ENCODE measurements at regions not wholly inside any gene's neighbourhood (a gene's known extent, or its start where the extent isn't known, plus 50 kb on each side); places are given as distances from the start of the nearest gene placed in this dataset.

GRCh38 chr2:139864821-139865302 lies 1084.7 kb upstream of the NXPH2 start:
- H3K27ac ChIP-seq, result no peak overlapping the region
- DNase-seq (ENCODE audit: low read depth, low spot score), result no peak

DNA sequence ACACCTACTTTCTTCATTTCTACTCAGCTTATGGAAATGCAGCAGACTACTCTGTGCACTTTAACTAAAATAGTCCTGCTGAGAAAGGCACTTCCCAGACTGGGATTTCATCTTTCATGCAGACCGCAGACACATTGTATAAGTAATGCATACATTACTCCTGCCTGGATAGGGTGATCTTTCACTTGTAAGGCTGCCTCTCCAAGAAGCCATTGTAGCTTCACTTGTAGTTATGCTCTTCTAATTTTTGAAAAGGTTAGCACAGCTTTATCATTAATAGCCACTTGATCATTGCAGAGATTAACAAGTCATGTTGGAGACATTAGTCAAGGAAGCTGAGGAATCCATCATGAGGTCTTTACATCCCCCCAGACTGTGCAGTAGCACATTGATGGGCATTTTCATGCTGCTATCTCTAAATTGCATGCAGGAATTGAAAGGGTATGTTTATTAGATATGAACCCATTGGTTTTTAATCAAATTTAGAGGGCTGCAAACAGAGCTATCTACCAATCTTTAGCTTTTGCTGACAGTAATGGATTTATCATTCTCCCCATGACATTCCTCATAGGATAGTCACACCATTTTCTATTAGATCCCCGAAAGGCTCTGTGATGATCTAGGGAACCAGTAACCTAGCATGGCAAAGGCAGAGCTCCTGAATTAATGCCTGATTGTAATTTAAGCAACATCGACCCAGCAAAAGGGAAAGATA lies 1074.7 kb upstream of the NXPH2 start:
- no peak for DNase-seq (ENCODE audit: low read depth, low spot score)
- H3K27ac ChIP-seq, result no peak overlapping the region

- no peak overlapping the region for H3K27ac ChIP-seq
- DNase-seq (ENCODE audit: low read depth, low spot score), result no peak
Observed at GRCh38 chr2:139850254-139850890, 1070.2 kb upstream of the NXPH2 start.

GRCh38 chr2:139836769-139837168 lies 1056.6 kb upstream of the NXPH2 start:
- DNase-seq (ENCODE audit: low read depth, low spot score), result no peak

DNA sequence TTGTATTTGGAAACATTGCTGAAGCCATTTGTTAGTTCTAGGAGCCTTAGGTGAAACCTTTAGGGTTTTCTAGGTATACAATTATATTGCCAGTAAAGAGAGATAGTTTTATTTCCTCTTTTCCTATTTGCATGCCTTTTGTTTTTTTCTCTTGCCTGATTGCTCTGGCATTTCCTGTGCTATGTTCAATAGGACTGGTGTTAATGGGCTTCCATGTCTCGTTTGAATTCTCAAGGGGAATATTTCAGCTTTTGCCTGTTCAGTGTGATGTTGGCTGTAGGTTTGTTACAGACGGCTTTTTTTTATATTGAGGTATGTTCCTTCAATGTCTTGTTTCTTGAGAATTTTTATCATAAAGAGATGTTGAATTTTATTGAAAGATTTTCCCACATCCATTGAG lies 1054.9 kb upstream of the NXPH2 start:
- DNase-seq (ENCODE audit: low read depth, low spot score), result no peak

More at GRCh38 chr2:139836769-139837168, 1056.6 kb upstream of the NXPH2 start:
- no peak overlapping the region for H3K27ac ChIP-seq

DNA sequence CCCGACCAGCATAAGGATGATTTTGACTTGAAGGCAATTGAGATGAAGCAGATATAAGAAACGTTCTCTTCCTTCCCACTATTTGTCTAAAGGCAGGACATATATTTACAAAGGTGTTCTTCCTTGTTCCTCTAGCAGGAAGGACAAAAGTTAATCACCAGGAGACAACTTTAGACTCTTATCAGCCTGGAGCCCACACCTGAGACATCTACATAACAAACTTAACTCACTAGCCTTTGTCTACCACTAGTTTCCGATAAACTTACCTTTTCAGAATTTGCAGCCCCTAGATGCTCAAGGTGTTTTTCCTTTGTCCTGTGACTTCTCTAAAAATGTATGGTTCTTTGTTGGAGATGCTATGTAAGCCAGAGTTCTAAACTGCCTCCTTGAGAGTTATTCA lies 1047.8 kb upstream of the NXPH2 start:
- no peak overlapping the region for H3K27ac ChIP-seq
- DNase-seq (ENCODE audit: low read depth, low spot score), result no peak

More for the DNA sequence above, 1054.9 kb upstream of the NXPH2 start:
- no peak overlapping the region for H3K27ac ChIP-seq

GRCh38 chr2:139825726-139826125 lies 1045.5 kb upstream of the NXPH2 start:
- no peak overlapping the region for H3K27ac ChIP-seq
- no peak for DNase-seq (ENCODE audit: low read depth, low spot score)

GRCh38 chr2:139819273-139819796 lies 1039.1 kb upstream of the NXPH2 start:
- DNase-seq (ENCODE audit: low read depth, low spot score), result no peak
- no peak overlapping the region for H3K27ac ChIP-seq

- H3K27ac ChIP-seq, result no peak overlapping the region
- no peak for DNase-seq (ENCODE audit: low read depth, low spot score)
Observed at GRCh38 chr2:139814458-139814857, 1034.3 kb upstream of the NXPH2 start.

GRCh38 chr2:139813340-139813739 lies 1033.2 kb upstream of the NXPH2 start:
- DNase-seq (ENCODE audit: low read depth, low spot score), result no peak
- H3K27ac ChIP-seq, result no peak overlapping the region

DNA sequence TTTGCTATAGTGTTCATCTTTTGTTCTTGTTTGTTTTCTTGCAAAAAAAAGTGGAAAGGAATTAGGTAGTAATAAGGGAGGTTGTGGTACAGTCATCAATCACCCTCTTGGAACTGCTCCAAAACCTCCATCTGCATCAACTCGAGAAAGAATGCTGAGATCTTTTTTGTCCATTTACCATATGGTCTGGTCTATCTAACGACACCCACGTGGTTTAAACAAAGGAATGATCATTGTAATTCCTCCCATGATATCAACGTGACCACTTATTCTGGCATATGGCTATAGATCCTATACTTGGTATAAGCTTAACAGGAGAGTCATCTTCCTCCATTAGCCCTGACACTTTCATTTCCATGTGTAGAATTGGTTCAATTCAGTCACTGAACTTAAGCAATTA lies 1025.3 kb upstream of the NXPH2 start:
- DNase-seq (ENCODE audit: low read depth, low spot score), result no peak
- no peak overlapping the region for H3K27ac ChIP-seq

DNA sequence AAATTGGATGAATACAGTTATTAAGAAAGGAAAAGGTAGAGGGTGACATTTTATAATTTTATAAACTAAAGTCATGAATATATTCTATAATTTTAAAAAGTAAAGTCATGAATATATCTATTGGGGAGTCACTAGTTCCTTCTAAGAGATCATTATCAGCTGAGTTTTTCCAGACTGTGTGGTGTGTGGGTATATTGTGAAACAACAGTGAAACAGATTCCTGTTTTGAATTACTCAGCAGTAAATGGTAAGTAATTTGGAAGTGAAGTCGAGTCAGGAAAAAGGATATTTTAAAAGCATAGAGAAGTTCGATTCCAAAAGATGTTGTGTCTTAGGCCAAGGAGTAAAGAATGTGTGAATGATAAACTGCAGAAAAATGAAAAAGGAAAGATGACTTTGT lies 1018.2 kb upstream of the NXPH2 start:
- no peak for DNase-seq (ENCODE audit: low read depth, low spot score)
- no peak overlapping the region for H3K27ac ChIP-seq

GRCh38 chr2:139790807-139791752 lies 1010.9 kb upstream of the NXPH2 start:
- no peak for DNase-seq (ENCODE audit: low read depth, low spot score)
- H3K27ac ChIP-seq, result no peak overlapping the region

DNA sequence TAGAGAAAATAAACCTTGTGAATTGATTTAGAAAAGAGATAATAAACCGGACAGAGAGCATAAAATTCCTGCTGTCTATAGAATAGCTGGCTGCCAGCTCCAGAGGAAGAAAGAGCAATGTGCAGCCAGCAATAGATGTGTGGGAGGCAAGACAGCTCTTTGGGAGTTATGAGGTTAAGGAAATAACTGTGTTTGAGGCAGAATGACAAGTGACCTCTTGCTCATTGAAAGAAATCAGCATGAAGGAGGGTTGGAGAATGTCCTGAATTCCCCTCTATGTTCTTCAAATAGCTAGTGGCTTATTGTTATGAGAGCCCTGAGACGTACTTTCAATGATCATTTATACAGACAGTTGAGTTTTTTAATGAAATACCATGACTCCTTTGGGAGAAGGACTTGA lies 1009.9 kb upstream of the NXPH2 start:
- no peak for DNase-seq (ENCODE audit: low read depth, low spot score)
- H3K27ac ChIP-seq, result no peak overlapping the region

DNA sequence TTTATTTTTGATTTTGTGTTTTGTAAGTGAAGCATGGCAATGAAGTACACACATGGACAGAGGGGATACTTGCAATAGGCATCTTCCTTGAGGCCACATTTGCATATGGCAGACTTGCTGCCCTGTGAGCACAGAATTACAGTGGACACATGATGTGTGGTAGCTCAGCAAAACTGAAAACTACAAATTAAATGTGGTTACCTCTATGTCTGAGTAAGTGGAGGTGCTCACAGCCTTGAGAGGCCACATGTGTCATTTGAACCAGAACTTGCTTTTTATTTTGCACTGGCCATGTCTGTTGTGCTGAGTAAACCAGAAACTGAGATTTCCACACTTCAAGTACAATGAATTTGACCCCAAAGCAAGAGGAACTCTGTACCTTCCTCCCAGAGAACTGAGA lies 998.5 kb upstream of the NXPH2 start:
- DNase-seq (ENCODE audit: low read depth, low spot score), result no peak
- H3K27ac ChIP-seq, result no peak overlapping the region

- no peak overlapping the region for H3K27ac ChIP-seq
- no peak for DNase-seq (ENCODE audit: low read depth, low spot score)
Observed at GRCh38 chr2:139773720-139774277, 993.6 kb upstream of the NXPH2 start.

DNA sequence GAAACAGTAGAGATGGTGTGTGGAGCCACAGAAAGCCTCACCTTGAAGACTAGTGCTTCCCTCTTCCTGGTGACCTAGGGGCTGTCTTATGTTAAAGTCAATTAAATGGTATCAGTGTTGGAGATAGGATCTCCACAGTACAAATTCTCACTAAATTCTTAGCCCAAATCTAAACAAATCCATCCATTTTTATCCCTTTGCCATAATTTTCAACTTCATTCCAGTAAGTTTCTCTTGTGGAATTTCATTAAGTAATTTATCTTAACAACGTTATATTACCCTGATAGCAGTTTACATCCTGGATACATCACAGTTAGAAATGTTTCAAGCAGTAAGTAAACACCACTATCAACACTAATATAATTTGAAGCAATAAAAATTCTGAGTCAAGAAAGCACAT lies 989.4 kb upstream of the NXPH2 start:
- no peak for DNase-seq (ENCODE audit: low read depth, low spot score)
- no peak overlapping the region for H3K27ac ChIP-seq

DNA sequence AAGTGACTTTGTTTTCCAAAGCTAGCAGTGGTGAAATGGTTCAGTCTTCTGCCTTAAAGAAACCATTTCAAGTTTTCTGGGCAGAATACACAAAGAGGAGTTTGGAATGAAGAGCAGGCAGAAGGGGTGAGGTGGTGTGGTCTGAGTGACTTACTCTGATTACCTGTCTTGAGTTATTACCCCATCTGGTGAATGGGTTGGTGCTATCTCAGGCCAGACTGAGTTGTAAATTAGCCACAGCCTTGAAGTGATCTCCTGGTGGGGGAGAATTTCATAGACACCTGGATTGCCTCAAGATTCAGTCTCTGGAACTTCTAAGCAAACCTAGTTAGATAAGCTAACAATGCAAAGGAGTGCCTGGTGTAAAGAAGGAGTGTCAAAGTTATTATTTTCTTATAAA lies 983.5 kb upstream of the NXPH2 start:
- DNase-seq (ENCODE audit: low read depth, low spot score), result no peak

DNA sequence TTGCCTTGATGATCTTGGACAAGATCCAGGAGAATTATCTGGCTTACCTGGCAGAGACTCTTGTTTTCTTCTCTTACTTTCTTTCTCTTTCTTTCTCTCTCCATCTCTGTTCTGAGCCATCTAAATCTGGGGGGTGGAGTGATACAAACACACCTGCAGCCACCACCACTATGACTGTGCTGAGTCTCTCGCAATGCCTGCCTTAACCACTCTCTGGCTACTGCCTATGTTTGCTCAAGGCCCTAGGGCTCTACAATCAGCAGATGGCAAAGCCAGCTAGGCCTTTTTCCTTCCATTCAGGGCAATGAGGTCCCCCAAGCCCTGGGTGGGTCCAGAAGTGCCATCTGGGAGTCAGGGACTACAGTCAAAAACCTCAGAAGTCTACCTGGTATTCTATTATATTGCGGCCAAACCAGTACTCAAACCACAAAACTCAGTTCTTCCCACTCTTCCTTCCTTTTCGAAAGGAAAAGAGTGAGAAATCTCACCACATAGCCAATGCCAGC lies 978.9 kb upstream of the NXPH2 start:
- no peak for DNase-seq (ENCODE audit: low read depth, low spot score)
- no peak overlapping the region for H3K27ac ChIP-seq

More for the DNA sequence above, 983.5 kb upstream of the NXPH2 start:
- H3K27ac ChIP-seq, result no peak overlapping the region

DNA sequence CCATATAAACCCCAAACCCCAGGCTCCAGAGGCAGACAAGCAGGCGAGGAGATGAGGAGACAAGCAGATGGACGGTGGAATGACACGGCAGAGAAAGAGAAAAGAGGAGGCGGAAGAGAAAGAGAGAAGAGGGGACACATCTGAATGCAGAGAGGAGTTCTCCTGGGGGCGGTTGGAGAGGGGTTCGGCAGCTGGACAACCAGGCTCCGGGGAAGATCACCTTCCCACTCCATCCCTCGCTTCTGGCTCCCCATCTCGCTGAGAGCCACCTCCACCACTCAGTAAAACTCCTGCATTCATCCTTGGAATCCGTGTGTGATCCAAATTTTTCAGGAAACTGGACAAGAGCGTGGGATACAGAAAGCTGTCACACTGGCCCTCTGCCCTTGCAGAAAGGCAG lies 966.7 kb upstream of the NXPH2 start:
- H3K27ac ChIP-seq, result no peak overlapping the region
- no peak for DNase-seq (ENCODE audit: low read depth, low spot score)
